NCI-H1930 (cell line): ENCODE measurements at regions not wholly inside any gene's neighbourhood (a gene's known extent, or its start where the extent isn't known, plus 50 kb on each side); places are given as distances from the start of the nearest gene placed in this dataset.

Experiments
- DNase-seq, 2 experiments: peaks; one replicate each; lab custom pipeline; 2025; lab: John Stamatoyannopoulos, UW

DNA sequence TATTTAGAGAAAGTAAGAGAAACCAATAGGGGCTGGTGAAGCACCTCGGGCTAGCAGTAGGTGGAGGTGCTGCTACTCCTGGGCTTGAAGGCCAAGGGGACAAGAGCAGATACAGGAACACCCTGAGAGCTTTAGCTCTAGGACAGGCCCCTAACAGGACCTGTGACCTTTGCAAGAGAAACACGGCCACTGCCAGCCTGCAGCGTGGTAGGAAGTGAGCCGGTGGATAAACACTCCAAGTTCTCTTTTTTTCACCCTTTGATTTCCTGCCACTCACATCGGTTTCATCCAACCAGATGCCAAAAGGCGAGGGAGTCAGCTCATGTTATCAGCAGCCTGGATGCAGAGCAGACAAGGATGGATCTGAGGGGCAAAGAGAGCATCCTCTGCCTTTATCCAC lies 66.8 kb upstream of the SPRED2 start:
- no peak for DNase-seq

DNA sequence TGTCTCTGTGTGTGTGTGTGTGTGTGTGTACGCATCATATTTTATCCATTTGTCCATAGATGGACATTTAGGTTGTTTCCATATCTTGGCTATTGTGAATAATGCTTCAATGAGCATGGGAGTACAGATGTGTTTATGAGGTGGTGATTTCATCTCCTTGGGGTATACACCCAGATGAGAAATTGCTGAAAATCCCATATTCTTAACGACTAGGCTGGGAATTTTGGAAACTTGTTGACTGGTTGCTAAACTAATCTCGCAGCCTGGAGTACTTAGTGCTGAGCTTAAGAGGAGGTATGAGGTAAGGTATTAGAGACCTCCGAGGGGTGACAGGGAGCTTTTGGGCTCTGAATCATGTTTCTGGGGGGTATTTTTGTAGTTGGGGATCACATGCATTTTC lies 66.0 kb upstream of the SPRED2 start:
- no peak for DNase-seq

DNA sequence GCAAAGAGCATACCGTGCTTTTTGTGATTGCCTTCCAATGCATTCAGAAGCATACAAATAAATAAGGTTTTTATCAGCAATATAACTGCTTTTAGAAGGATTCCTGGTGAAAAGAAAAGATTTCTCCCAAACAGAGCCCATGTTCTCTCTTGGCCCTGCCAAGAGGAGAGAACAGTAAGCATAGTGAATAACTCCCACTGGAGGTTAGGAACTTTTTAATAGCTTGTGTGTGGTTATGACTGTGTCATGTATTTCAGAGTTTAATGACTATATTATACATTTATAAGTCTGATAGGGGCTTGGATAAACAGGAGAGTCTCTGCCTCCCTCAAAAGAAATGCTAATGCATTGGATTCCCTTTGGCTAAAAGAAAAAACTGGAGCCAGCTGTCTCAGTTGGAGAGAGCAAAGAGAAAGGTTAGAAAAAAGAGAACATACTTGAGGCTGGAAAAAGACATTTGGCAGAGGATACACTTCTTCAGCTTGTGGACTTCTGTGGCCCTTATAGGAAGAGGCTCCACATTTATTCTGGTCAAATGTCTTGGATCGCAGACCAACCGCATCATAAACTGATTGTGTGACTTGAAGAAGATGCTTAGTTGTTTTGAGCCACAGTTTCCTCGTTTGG lies 63.0 kb upstream of the SPRED2 start:
- DNase-seq = no peak

DNA sequence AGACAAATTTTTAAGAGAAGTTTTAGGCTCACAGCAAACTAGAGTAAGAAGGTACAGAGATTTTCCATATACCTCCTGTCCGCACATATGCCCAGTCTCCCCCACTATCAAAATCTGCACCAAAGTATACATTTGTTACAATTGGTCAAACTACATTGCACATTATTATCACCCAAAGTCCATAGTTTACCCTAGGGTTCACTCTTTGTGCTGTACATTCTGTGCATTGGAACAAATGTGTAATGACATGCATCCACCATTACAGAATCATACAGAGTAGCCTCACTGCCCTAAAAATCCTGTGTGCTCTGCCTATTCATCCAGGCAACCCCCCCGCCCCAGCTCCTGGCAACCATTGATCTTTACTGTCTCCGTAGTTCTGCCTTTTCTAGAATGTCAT lies 61.7 kb upstream of the SPRED2 start:
- DNase-seq = no peak

DNA sequence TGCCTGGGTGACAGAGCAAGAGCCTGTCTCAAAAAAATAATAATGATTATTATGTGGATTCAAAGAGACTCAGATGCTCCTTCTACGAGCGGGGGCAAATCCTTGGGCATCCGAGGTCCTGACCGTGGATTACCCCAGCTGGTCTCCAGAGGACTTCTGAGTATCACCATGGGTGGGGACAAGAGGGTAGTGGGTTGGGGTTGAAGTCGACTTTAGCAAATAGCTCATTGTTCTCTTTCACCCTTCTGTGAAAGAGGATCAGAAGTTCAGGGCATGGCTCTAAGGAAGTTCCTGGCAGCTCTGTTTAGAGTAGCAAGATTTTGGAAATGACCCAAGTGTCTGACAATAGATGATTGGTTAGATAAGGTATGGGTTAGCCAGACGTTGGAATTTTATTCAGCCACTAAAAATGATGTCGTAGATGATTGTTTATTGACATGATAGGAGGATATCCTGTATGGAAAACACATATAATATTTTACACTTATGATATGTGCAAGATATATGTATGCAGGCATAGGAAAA lies 59.0 kb upstream of the SPRED2 start:
- DNase-seq = no peak

DNA sequence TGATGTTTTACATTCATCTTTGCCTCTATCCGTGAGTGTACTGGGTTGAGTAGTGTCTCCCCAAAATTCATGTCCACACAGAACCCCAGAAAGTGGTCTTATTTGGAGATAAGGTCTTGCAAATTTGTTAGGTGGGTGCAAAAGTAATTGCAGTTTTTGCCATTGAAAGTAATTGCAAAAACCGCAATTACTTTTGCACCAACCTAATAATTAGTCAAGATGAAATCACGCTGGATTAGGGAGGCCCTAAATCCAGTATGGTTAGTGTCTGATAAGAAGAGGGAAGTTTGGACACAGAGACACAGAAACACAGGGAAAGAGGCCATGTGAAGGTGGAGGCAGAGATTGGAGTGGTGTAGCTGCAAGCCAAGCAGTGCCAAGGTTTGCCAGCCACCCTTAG lies 57.8 kb upstream of the SPRED2 start:
- DNase-seq = no peak

DNA sequence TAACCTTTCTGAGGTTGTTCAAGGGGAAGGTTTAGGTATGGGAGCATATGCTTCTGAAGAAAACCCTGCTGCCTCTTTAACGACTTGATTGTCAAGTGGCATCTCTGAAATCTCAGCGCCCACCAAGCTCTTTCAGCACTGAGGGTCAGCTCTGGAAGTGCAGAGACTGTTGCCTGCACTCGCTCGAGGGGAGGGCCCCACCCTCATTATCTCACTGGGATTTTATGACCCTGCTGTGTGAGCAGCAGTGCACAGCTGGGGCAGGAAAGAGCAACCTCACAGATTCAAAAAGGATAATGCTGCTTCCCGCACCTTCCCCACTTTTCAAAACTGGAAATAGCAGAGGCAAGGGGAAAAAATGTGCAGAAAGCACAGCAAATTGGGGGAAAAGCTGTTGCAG lies 56.9 kb upstream of the SPRED2 start:
- DNase-seq = no peak

DNA sequence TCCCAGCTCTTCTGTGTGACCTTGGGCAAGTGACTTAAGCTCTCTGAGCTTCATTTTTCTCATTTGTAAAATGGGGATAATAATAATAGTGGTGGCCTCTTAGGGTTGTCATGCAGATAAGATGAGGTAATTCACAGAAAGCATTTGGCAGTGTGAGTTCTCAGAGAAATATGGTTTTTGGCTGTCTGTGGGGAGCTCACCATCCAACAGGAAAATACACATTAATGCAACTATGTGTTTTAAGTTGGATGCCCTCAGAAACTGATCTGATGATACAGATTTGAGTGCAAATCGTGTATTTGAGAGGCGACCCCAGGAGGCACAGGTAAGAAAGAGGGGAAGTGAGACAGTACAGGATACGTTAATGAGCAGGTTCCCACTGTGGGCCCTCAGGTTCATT lies 56.1 kb upstream of the SPRED2 start:
- no peak for DNase-seq

DNA sequence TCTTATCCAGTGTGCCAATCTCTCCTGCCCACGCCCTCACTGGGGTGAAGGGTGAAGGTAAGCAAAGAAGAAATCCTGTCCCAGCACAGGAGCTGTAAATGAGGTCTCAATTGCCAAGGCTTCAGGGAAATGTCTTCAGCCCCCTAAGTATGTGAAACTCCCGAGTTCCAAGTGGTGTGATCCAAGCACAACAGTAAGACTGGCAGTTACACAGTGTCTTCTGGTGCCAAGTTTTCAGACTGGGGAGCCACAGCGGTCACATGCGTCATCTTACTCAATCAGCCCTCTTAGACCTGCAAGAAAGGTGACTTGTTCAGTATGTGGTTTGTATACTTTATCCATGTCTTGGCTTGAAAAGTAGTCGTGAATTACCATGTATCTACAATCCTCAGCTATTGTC lies 55.0 kb upstream of the SPRED2 start:
- DNase-seq = no peak

DNA sequence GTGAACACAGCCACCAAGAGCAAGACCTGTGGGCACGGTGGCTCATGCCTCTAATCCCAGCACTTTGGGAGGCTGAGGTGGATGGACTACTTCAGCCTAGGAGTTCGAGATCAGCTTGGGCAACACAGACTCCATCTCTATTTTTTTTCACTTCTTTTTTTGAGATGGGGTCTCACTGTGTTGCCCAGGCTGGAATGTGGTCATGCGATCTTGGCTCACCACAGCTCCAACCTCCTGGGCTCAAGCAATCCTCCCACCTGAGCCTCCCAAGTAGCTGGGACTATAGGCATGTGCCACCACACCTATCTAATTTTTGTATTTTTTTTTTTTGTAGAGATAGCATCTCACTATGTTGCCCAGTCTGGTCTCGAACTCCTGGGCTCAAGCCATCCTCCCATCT lies 54.4 kb upstream of the SPRED2 start:
- DNase-seq = no peak

DNA sequence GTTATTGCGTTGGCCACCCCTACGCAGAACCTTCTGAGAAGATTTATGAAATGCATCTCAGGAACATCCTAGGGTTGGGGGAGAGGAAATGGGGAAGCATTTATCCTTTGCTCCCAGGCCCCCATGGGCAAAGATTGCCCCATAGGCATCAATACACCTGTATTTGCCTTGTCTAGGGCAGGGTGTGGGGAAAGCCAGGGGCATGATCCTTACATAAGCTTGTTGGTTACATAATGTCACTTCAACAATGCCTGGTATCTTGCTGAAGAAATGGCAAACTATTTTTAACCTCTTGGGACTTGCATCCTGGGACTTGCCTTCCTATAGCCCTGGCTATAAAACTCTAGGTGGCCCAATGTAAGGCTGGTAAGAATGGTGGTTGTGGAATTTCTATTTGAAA lies 53.9 kb upstream of the SPRED2 start:
- no peak for DNase-seq

DNA sequence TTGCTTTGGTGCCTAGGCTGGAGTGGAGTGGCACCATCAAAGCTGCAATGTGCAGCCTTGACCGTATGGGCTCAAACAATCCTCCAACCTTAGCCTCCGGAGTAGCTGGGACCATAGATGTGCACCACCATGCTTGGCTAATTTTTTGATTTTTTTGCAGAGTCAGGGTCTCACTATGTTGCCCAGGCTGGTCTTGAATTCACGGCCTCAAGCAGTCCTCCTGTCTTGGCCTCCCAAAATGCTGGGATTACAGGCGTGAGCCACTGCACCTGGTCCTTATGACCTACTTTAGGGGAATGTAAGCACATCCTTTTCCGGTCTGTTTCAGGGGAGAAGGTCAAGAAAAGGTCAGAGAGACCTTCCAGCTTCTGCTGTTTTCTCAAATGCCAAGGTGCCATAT lies 53.4 kb upstream of the SPRED2 start:
- DNase-seq = no peak

DNA sequence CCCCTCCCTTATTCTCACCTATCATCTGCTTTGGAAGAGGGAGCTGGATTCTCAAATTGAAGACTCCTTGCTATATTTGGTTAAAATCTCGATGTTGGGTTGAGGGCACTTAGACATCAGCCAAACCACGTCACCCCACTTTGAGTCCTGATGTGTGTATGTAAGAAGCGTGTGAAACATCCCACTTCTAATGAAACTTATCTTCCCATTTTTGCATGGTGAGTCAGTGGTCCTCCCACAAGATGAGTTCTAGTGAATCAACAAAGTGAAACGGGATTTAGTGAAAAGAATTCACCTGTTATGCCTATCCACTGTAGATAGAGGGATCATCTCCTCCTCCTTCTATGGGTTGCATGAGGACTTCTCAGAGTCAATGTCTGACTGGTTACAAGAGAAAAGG lies 51.4 kb upstream of the SPRED2 start:
- DNase-seq = no peak

DNA sequence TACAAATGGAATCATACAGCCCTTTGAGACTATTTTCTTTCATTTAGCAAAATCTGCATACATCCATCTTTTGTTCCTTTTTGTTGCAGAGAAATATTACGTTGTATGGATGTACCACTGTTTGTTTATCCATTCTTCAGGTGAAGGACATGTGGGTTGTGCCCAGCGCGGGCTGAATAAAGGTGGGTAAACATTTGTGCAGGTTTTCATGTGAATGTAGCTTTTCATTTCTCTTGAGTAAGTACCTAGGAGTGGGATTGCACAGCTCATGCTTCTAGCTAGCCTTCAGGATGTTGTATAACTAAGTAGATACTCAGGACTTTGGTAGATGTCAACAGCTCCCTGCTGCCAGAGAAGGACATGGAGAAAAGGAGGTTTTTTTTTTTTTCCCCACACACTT lies 50.6 kb upstream of the SPRED2 start:
- DNase-seq = peak; percentile 2 to 12
